ENCODE measurements at regions not wholly inside any gene's neighbourhood (a gene's known extent, or its start where the extent isn't known, plus 50 kb on each side); places are given as distances from the start of the nearest gene placed in this dataset.

GRCh38 chr5:36478646-36479317 lies 127.6 kb upstream of the SLC1A3 start:
- H3K36me3 ChIP-seq (ENCODE audit: control insufficient read depth, insufficient read depth, low read length), result no peaks in the 10 kb centered on the region
- no peak overlapping the region for H3K4me3 ChIP-seq (ENCODE audit: low read depth, low read length)
- H3K27me3 ChIP-seq (ENCODE audit: control insufficient read depth, insufficient read depth, low read length), result no peaks in the 10 kb centered on the region
- DNase-seq (ENCODE audit: low read depth), result no peak
- TF ChIP-seq, protein P1, sequence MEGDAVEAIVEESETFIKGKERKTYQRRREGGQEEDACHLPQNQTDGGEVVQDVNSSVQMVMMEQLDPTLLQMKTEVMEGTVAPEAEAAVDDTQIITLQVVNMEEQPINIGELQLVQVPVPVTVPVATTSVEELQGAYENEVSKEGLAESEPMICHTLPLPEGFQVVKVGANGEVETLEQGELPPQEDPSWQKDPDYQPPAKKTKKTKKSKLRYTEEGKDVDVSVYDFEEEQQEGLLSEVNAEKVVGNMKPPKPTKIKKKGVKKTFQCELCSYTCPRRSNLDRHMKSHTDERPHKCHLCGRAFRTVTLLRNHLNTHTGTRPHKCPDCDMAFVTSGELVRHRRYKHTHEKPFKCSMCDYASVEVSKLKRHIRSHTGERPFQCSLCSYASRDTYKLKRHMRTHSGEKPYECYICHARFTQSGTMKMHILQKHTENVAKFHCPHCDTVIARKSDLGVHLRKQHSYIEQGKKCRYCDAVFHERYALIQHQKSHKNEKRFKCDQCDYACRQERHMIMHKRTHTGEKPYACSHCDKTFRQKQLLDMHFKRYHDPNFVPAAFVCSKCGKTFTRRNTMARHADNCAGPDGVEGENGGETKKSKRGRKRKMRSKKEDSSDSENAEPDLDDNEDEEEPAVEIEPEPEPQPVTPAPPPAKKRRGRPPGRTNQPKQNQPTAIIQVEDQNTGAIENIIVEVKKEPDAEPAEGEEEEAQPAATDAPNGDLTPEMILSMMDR (IDR thresholded peaks at IDR 0.05; ENCODE audit: insufficient read depth, low read length, poor library complexity, severe bottlenecking), result no peak

GRCh38 chr5:36481454-36482120 lies 124.8 kb upstream of the SLC1A3 start:
- H3K27me3 ChIP-seq (ENCODE audit: control insufficient read depth, insufficient read depth, low read length), result no peaks in the 10 kb centered on the region
- no peak for DNase-seq (ENCODE audit: low read depth)
- no peaks in the 10 kb centered on the region for H3K36me3 ChIP-seq (ENCODE audit: control insufficient read depth, insufficient read depth, low read length)
- H3K4me3 ChIP-seq (ENCODE audit: low read depth, low read length), result no peak overlapping the region
- TF ChIP-seq, protein P1 (IDR thresholded peaks at IDR 0.05; ENCODE audit: insufficient read depth, low read length, poor library complexity, severe bottlenecking), result no peak

DNA sequence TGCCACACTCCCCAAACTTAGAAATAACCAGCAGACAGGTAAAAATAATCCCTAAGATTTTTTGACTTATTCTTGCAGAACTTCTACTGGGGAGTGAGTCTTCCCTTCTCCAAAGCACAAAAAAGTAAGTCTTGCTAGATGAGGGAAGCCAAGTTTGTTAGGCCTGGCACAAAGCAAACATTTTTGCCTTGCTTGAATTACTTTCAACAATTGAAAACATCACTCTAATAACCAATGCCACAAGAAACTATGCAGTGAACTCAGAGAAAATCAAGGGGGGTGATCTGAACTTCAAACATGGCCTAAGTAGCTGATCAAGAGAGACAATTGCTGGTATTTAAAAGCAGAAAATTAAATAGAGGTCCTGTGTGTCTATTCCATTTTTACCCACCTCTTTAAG lies 123.6 kb upstream of the SLC1A3 start:
- no peak for DNase-seq (ENCODE audit: low read depth)
- Histone ChIP-seq H3K27me3 (ENCODE audit: control insufficient read depth, insufficient read depth, low read length) (no peaks in the 10 kb centered on the region), H3K36me3 (ENCODE audit: control insufficient read depth, insufficient read depth, low read length) (no peaks in the 10 kb centered on the region), H3K4me3 (ENCODE audit: low read depth, low read length) (no peak overlapping the region)
- TF ChIP-seq, protein P1 (IDR thresholded peaks at IDR 0.05; ENCODE audit: insufficient read depth, low read length, poor library complexity, severe bottlenecking), result no peak

GRCh38 chr5:36489505-36489904 lies 116.9 kb upstream of the SLC1A3 start:
- no peaks in the 10 kb centered on the region for H3K36me3 ChIP-seq (ENCODE audit: control insufficient read depth, insufficient read depth, low read length)
- DNase-seq (ENCODE audit: low read depth), result no peak
- H3K27me3 ChIP-seq (ENCODE audit: control insufficient read depth, insufficient read depth, low read length), result no peaks in the 10 kb centered on the region
- TF ChIP-seq, protein P1 (IDR thresholded peaks at IDR 0.05; ENCODE audit: insufficient read depth, low read length, poor library complexity, severe bottlenecking), result no peak
- H3K4me3 ChIP-seq (ENCODE audit: low read depth, low read length), result no peak overlapping the region

DNA sequence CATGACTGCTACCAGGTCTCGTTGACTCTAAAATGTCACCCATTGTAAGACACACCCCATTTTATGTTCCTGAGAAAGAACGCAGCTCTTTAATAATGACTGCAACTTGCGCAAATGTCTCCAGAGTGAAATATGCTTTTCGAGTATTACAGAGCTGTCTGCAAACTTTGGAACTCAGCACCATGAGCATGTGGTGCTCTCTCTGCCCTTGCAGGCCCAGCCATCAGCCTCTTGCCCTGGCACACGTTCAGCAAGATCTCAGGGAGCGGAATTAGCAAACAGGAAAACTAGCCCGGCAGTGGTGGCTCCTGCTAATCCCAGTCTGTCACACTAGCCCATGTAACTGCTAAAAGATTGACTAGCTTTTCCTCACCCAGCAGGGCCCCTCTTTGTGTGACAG lies 114.5 kb upstream of the SLC1A3 start:
- DNase-seq (ENCODE audit: low read depth), result no peak
- no peaks in the 10 kb centered on the region for H3K36me3 ChIP-seq (ENCODE audit: control insufficient read depth, insufficient read depth, low read length)

More for the DNA sequence above, 114.5 kb upstream of the SLC1A3 start:
- TF ChIP-seq, protein P1 (IDR thresholded peaks at IDR 0.05; ENCODE audit: insufficient read depth, low read length, poor library complexity, severe bottlenecking), result no peak
- no peaks in the 10 kb centered on the region for H3K27me3 ChIP-seq (ENCODE audit: control insufficient read depth, insufficient read depth, low read length)
- H3K4me3 ChIP-seq (ENCODE audit: low read depth, low read length), result no peak overlapping the region

All from kidney epithelial cell (primary cell).